H9 (cell line): ENCODE measurements at regions not wholly inside any gene's neighbourhood (a gene's known extent, or its start where the extent isn't known, plus 50 kb on each side); places are given as distances from the start of the nearest gene placed in this dataset.

ENCODE experiments used
- DNase-seq: peaks from one replicate; pipeline ENCODE4 v3.0.0-alpha.2; 2017
- H2AFZ ChIP-seq: one replicate; pipeline ENCODE4 v1.6.1; 2013; ENCODE audit warnings: mild to moderate bottlenecking, low read length, control low read depth, moderate library complexity
- H2AK5ac ChIP-seq: 2 replicates; pipeline ENCODE4 v1.6.1; 2013; ENCODE audit warnings: low read length, control low read depth, mixed read lengths; ENCODE audit not compliant: insufficient read length
- H2BK120ac ChIP-seq: one replicate; pipeline ENCODE4 v1.6.1; 2013; ENCODE audit warnings: low read depth, mild to moderate bottlenecking, low read length, control low read depth, inconsistent platforms; ENCODE audit not compliant: poor library complexity, severe bottlenecking
- H2BK12ac ChIP-seq: 2 replicates; pipeline ENCODE4 v1.6.1; 2013; ENCODE audit warnings: low read length, control low read depth, mixed read lengths, low read depth; ENCODE audit not compliant: insufficient read length
- H2BK15ac ChIP-seq: 2 replicates; pipeline ENCODE4 v1.6.1; 2013; ENCODE audit warnings: low read depth, low read length, control low read depth
- H2BK20ac ChIP-seq: one replicate; pipeline ENCODE4 v1.6.1; 2013; ENCODE audit warnings: low read depth, mild to moderate bottlenecking, low read length, control low read depth, inconsistent platforms; ENCODE audit not compliant: poor library complexity, severe bottlenecking
- H2BK5ac ChIP-seq: 2 replicates; pipeline ENCODE4 v1.6.1; 2013; ENCODE audit warnings: low read length, control low read depth, mixed read lengths; ENCODE audit not compliant: insufficient read length
- H3K14ac ChIP-seq: 2 replicates; pipeline ENCODE4 v1.6.1; 2013; ENCODE audit warnings: low read length, control low read depth; ENCODE audit not compliant: insufficient read depth
- H3K18ac ChIP-seq: 2 replicates; pipeline ENCODE4 v1.6.1; 2013; ENCODE audit warnings: low read depth, mild to moderate bottlenecking, mixed read lengths, low read length, control low read depth; ENCODE audit not compliant: insufficient read length
- H3K23ac ChIP-seq: 2 replicates; pipeline ENCODE4 v1.6.1; 2013; ENCODE audit warnings: low read length, control low read depth, mixed read lengths, low read depth; ENCODE audit not compliant: insufficient read length
- H3K23me2 ChIP-seq: 2 replicates; pipeline ENCODE4 v1.6.1; 2013; ENCODE audit warnings: low read depth, mild to moderate bottlenecking, mixed read lengths, low read length, control low read depth; ENCODE audit not compliant: insufficient read length, poor library complexity, severe bottlenecking
- H3K27ac ChIP-seq: 2 replicates; pipeline ENCODE4 v1.5.1; 2013; ENCODE audit warnings: low read length, control low read depth, mixed read lengths, low read depth; ENCODE audit not compliant: insufficient read length
- H3K27me3 ChIP-seq: 2 replicates; pipeline ENCODE4 v1.6.1; 2013; ENCODE audit warnings: low read length, control low read depth, inconsistent platforms; ENCODE audit not compliant: insufficient read depth
- H3K4ac ChIP-seq: 2 replicates; pipeline ENCODE4 v1.6.1; 2013; ENCODE audit warnings: low read depth, mild to moderate bottlenecking, control low read depth, inconsistent platforms, low read length, moderate library complexity
- H3K4me1 ChIP-seq: 2 replicates; pipeline ENCODE4 v1.6.1; 2013; ENCODE audit warnings: low read length, control low read depth, inconsistent platforms; ENCODE audit not compliant: insufficient read depth
- H3K4me2 ChIP-seq: 2 replicates; pipeline ENCODE4 v1.6.1; 2013; ENCODE audit warnings: low read length, control low read depth, mixed read lengths; ENCODE audit not compliant: insufficient read length, insufficient read depth
- H3K56ac ChIP-seq: 2 replicates; pipeline ENCODE4 v1.6.1; 2013; ENCODE audit warnings: low read depth, mild to moderate bottlenecking, mixed read lengths, low read length, control low read depth; ENCODE audit not compliant: insufficient read length
- H3K79me1 ChIP-seq: 2 replicates; pipeline ENCODE4 v1.6.1; 2013; ENCODE audit warnings: low read depth, mild to moderate bottlenecking, moderate library complexity, low read length, control low read depth, inconsistent platforms; ENCODE audit not compliant: insufficient read depth, poor library complexity, severe bottlenecking
- H3K79me2 ChIP-seq: 2 replicates; pipeline ENCODE4 v1.6.1; 2013; ENCODE audit warnings: low read length, control low read depth, inconsistent platforms; ENCODE audit not compliant: insufficient read depth
- H3K9ac ChIP-seq: 2 replicates; pipeline ENCODE4 v1.6.1; 2013; ENCODE audit warnings: low read length, control low read depth, mixed read lengths; ENCODE audit not compliant: insufficient read length; ENCODE audit errors: extremely low read depth
- H3K9me3 ChIP-seq: one replicate; pipeline ENCODE4 v1.6.1; 2013; ENCODE audit warnings: low read depth, low read length, inconsistent platforms; ENCODE audit not compliant: control insufficient read depth
- H3T11ph ChIP-seq: one replicate; pipeline ENCODE4 v1.6.1; 2013; ENCODE audit warnings: mild to moderate bottlenecking, low read length, control low read depth, inconsistent platforms
- H4K20me1 ChIP-seq: one replicate; pipeline ENCODE4 v1.6.1; 2013; ENCODE audit not compliant: control insufficient read depth, insufficient read length, insufficient read depth
- H4K5ac ChIP-seq: 2 replicates; pipeline ENCODE4 v1.6.1; 2013; ENCODE audit warnings: low read depth, mild to moderate bottlenecking, mixed read lengths, low read length, control low read depth; ENCODE audit not compliant: insufficient read length
- H4K8ac ChIP-seq: replicated peaks from 2 replicates; pipeline ENCODE4 v1.6.1; 2013; ENCODE audit warnings: low read length, control low read depth, mixed read lengths, low read depth; ENCODE audit not compliant: insufficient read length
- H4K91ac ChIP-seq: 2 replicates; pipeline ENCODE4 v1.6.1; 2013; ENCODE audit warnings: low read depth, mild to moderate bottlenecking, moderate library complexity, mixed read lengths, low read length, control low read depth; ENCODE audit not compliant: insufficient read length
- H3K27ac Mint-ChIP-seq, 3 experiments: 2 replicates in 2 of 3; 3 replicates in 1 of 3; pipeline ENCODE4 v1.8.0; 2020 to 2021; ENCODE audit warnings: mixed read lengths in 3 of 3, mild to moderate bottlenecking in 1 of 3, moderate library complexity in 1 of 3
- H3K27me3 Mint-ChIP-seq: 2 replicates; pipeline ENCODE4 v1.8.0; 2021; ENCODE audit warnings: low read depth, mild to moderate bottlenecking, moderate library complexity, mixed read lengths
- H3K36me3 Mint-ChIP-seq, 3 experiments: 2 replicates in 2 of 3; 3 replicates in 1 of 3; pipeline ENCODE4 v1.8.0; 2020 to 2021; ENCODE audit warnings: low read depth in 3 of 3, mixed read lengths in 3 of 3; ENCODE audit not compliant: insufficient read depth in 1 of 3
- H3K4me1 Mint-ChIP-seq, 2 experiments: 2 replicates each; pipeline ENCODE4 v1.8.0; 2020; ENCODE audit warnings: mixed read lengths in 2 of 2
- H3K4me3 Mint-ChIP-seq, 2 experiments: 2 replicates in 1 of 2; 3 replicates in 1 of 2; pipeline ENCODE4 v1.8.0; 2020 to 2021; ENCODE audit warnings: mild to moderate bottlenecking in 2 of 2, mixed read lengths in 2 of 2, moderate library complexity in 1 of 2
- H3K9me3 Mint-ChIP-seq, 2 experiments: 2 replicates in 1 of 2; 3 replicates in 1 of 2; pipeline ENCODE4 v1.8.0; 2020; ENCODE audit warnings: mild to moderate bottlenecking in 2 of 2, mixed read lengths in 2 of 2, moderate library complexity in 1 of 2
- CTCF ChIP-seq: fragments of 200-600 bp; sonication (generic); conservative IDR thresholded peaks from 3 replicates; pipeline ENCODE4 v1.8.0; 2021; ENCODE audit warnings: antibody characterized with exemption, mild to moderate bottlenecking
- WGBS: extraction: QIAGEN DNeasy Blood & Tissue Kit; methylation state at CpG from one replicate; pipeline ENCODE4 v1.1.7; 2013; ENCODE audit warnings: missing lambda C conversion rate, low lambda C conversion rate, mixed read lengths; ENCODE audit not compliant: insufficient read length; ENCODE audit errors: extremely low coverage; 5-methylcytosine and 5-hydroxymethylcytosine counted together

- WGBS = no CpG with 5 or more reads among the region's 3 CpGs
- Histone ChIP-seq H2BK12ac (no peak overlapping the region), H3K4me2 (no peak overlapping the region), H2BK15ac (no peak overlapping the region), H2AK5ac (no peak overlapping the region), H3K9ac (no peak overlapping the region), H2BK5ac (no peak overlapping the region), H3K79me2 (no peaks in the 10 kb centered on the region), H3K56ac (no peak overlapping the region), H3K4ac (no peak overlapping the region), H3K27me3 (no peaks in the 10 kb centered on the region), H3K18ac (no peak overlapping the region), H3K23me2 (no peaks in the 10 kb centered on the region), H4K20me1 (no peaks in the 10 kb centered on the region), H3K9me3 (no peaks in the 10 kb centered on the region), H2AFZ (no peak overlapping the region), H4K5ac (no peak overlapping the region), H3K23ac (no peak overlapping the region), H3K79me1 (no peaks in the 10 kb centered on the region), H3T11ph (no peak overlapping the region), H3K14ac (no peak overlapping the region), H3K27ac (no peak overlapping the region), H4K91ac (no peak overlapping the region), H4K8ac (no peak overlapping the region), H2BK120ac (no peak overlapping the region), H2BK20ac (no peak overlapping the region), H3K4me1 (no peaks in the 10 kb centered on the region; the same call in 1 of the 2 replicates)
- Mint-ChIP-seq H3K9me3 (peaks cover 3 to 19% of the 10 kb centered on the region in 2 experiments), H3K36me3 (peaks cover 8 to 25% (median 8%) of the 10 kb centered on the region in 3 experiments; a peak in 6 of 7 replicates), H3K27ac (peak overlapping the region in 1 of 3 experiments; percentile 17; a peak in 1 of 7 replicates), H3K4me1 (peaks cover 13 to 33% of the 10 kb centered on the region in 2 experiments), H3K27me3 (no peaks in the 10 kb centered on the region), H3K4me3 (no peak overlapping the region)
- no peak for DNase-seq
- no peak for TF ChIP-seq CTCF
Measured at GRCh38 chr12:83538361-83538965, 851.8 kb downstream of the TMTC2 start.
